Body of pancreas (tissue), 4 donors: ENCODE measurements at regions not wholly inside any gene's neighbourhood (a gene's known extent, or its start where the extent isn't known, plus 50 kb on each side); places are given as distances from the start of the nearest gene placed in this dataset.

Experiments
- ATAC-seq: fragments of 150-250 bp; one replicate; pipeline ENCODE4 v1.9.1; 2016
- DNase-seq, 4 donors: peaks; one replicate each; pipeline ENCODE4 v3.0.0-alpha.2; 2019
- H3K27ac ChIP-seq, 4 donors: fragments of 200-600 bp; sonication (generic); 1 replicate in 3 of 4; 2 replicates in 1 of 4; pipeline versions ENCODE4 v1.5.1 to v1.6.1; 2016 to 2019; ENCODE audit warnings: mild to moderate bottlenecking in 1 of 4, mixed read lengths in 1 of 4, moderate library complexity in 1 of 4
- H3K27me3 ChIP-seq, 2 donors: fragments of 200-600 bp; sonication (generic); one replicate each; pipeline ENCODE4 v1.6.0; 2016; ENCODE audit warnings: mild to moderate bottlenecking in 1 of 2
- H3K36me3 ChIP-seq, 2 donors: fragments of 200-600 bp; sonication (generic); replicated peaks in 1 of 2; 2 replicates each; pipeline ENCODE4 v1.5.1; 2016; ENCODE audit warnings: low read depth in 2 of 2; ENCODE audit not compliant: insufficient read depth in 1 of 2
- H3K4me1 ChIP-seq: fragments of 200-600 bp; sonication (generic); one replicate; pipeline ENCODE4 v1.6.0; 2016
- H3K4me3 ChIP-seq, 2 donors: fragments of 200-600 bp; sonication (generic); 1 replicate in 1 of 2; 2 replicates in 1 of 2; pipeline ENCODE4 v1.5.1; 2016 to 2019
- H3K9me3 ChIP-seq, 3 donors: fragments of 200-600 bp; sonication (generic); 1 replicate in 2 of 3; 2 replicates in 1 of 3; pipeline ENCODE4 v1.5.1; 2016
- POLR2A ChIP-seq, 3 donors: fragments of 450-650 bp; IDR thresholded peaks; one replicate each; pipeline ENCODE4 v1.6.1; 2016; ENCODE audit warnings: antibody characterized with exemption in 3 of 3, mild to moderate bottlenecking in 2 of 3
- WGBS, 2 donors: methylation state at CpG; one replicate each; pipeline ENCODE4 v1.1.5; 2017; 5-methylcytosine and 5-hydroxymethylcytosine counted together
- intact Hi-C: fragments of 100-400 bp; cut with DNase I; formaldehyde crosslinking; loops from one replicate; pipeline ENCODE4 v1.15.1; 2023
- TF ChIP-seq, protein P1 (sequence below), 7 experiments: fragments of 450-650 bp in 4 of 7; fragments of 200-600 bp in 3 of 7; sonication (generic) in 3 of 7; IDR thresholded peaks; one replicate each; pipeline ENCODE4 v1.5.1; 2016 to 2019; ENCODE audit warnings: antibody characterized with exemption in 7 of 7

DNA sequence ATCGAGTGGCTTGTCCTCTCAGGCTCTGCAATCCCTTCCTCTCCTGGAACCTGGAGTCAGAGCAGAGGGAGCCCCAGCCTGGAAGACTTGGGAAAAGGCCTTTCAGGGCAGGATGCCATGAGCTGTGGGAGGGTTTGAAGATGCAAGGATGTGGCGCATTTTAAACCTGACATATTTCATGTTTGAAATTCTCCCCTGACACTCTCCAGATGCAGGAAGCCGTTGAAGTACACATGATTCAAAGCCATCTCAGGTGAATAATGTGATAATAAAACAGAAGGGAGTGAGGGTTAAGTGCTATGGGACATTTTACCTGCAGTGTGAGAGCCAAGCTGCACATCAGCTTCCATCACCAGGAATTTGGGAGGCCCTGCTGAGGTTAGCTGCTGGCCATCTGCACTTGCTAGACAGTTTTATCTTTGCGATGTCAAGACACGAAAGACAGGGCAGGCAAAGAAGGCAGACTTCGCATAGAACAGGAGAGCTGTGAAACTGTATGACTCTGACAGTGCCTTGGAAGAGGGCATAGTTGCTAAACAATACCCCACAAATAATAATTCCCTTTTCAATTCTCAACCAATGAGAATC lies 159.1 kb upstream of the GDF10 start:
- Histone ChIP-seq H3K27me3 (no peaks in the 10 kb centered on the region), H3K27ac (no peak overlapping the region), H3K4me3 (no peak overlapping the region), H3K9me3 (no peaks in the 10 kb centered on the region), H3K36me3 (no peaks in the 10 kb centered on the region), H3K4me1 (no peaks in the 10 kb centered on the region)
- TF ChIP-seq, protein P1, sequence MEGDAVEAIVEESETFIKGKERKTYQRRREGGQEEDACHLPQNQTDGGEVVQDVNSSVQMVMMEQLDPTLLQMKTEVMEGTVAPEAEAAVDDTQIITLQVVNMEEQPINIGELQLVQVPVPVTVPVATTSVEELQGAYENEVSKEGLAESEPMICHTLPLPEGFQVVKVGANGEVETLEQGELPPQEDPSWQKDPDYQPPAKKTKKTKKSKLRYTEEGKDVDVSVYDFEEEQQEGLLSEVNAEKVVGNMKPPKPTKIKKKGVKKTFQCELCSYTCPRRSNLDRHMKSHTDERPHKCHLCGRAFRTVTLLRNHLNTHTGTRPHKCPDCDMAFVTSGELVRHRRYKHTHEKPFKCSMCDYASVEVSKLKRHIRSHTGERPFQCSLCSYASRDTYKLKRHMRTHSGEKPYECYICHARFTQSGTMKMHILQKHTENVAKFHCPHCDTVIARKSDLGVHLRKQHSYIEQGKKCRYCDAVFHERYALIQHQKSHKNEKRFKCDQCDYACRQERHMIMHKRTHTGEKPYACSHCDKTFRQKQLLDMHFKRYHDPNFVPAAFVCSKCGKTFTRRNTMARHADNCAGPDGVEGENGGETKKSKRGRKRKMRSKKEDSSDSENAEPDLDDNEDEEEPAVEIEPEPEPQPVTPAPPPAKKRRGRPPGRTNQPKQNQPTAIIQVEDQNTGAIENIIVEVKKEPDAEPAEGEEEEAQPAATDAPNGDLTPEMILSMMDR (IDR thresholded peaks at IDR 0.05), result no peak
- no peak for TF ChIP-seq POLR2A (IDR thresholded peaks at IDR 0.05)
- DNase-seq (no peak), ATAC-seq (no peak)
- WGBS, 2 donors, result 54 to 81% methylated on average over 6 of the region's 6 CpGs
- intact Hi-C loops, result no loop called here

DNA sequence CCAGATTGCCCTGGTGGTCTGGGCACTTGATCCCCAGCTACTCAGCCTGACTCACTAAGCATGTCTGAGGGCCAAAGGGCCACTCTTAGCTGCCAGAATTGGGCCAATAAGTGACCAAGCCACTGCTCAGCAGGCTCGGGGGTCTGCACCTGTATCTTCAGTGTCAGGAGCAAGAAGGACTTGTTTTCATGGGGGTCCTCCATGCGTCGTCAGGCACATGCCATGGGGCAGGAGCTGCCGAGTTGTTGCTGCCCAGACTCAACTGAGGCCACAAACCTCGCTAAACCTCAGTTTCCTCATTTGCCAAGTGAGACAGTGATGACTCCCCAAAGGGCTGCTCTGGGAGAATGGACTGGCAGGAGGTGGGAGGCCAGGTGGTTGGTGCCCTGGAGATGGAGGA lies 158.6 kb upstream of the GDF10 start:
- no peaks in the 10 kb centered on the region for H3K9me3 ChIP-seq
- intact Hi-C loops, result no loop called here
- ATAC-seq, result no peak
- H3K4me3 ChIP-seq, result no peak overlapping the region
- DNase-seq, result no peak
- no peaks in the 10 kb centered on the region for H3K36me3 ChIP-seq
- H3K4me1 ChIP-seq, result no peaks in the 10 kb centered on the region
- no peak for TF ChIP-seq POLR2A (IDR thresholded peaks at IDR 0.05)
- TF ChIP-seq, protein P1 (IDR thresholded peaks at IDR 0.05), result no peak
- WGBS, 2 donors, result 86 to 96% methylated on average over 4 to 5 of the region's 5 CpGs
- no peak overlapping the region for H3K27ac ChIP-seq
- no peaks in the 10 kb centered on the region for H3K27me3 ChIP-seq

DNA sequence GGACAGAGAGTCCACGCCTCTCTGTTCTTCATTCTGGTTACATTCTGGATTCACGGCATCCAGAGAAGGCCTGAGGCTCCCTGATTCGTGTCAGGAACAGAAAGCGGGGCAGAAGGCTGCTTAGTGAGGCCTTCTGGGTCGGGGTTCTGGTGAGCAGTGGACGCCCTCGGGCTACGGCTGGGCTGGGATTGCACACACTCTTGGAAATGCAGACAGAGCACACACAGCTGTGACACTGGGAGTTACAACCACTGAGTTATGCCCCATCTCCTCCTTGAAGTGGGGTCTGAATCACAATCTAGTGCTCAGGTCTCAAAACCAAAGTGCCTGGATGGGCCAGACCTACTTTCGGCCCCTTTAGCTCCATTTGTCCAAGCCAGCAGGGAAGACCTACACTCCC lies 156.9 kb upstream of the GDF10 start:
- Histone ChIP-seq H3K27me3 (no peaks in the 10 kb centered on the region), H3K4me3 (no peak overlapping the region), H3K9me3 (no peaks in the 10 kb centered on the region), H3K4me1 (no peaks in the 10 kb centered on the region), H3K27ac (no peak overlapping the region), H3K36me3 (no peaks in the 10 kb centered on the region)
- 76 to 88% methylated on average over 9 of the region's 9 CpGs for WGBS, 2 donors
- TF ChIP-seq, protein P1 (IDR thresholded peaks at IDR 0.05), result no peak
- no peak for TF ChIP-seq POLR2A (IDR thresholded peaks at IDR 0.05)
- intact Hi-C loops, result no loop called here
- ATAC-seq (no peak), DNase-seq (no peak)

DNA sequence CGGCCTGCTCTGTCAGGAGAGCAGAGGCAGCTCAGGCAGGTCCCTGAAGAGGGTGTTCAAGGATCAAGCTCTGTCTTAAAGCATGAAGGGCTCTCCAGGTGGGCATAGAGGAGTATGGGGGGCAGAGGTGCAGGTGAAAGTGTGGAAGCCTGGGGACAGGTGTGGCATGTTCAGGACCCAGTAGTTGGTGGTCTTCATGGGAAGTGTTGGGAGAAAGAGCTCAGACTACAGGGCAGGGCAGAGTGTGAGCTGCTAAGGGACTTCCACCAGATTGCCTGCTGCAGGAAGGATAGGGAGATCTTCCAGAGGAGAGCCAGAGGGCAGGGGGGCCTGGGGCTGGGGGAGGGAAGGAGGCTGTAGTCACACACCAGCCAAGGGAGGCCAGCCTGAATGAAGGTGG lies 156.5 kb upstream of the GDF10 start:
- H3K4me1 ChIP-seq, result no peaks in the 10 kb centered on the region
- DNase-seq (no peak), ATAC-seq (no peak)
- H3K36me3 ChIP-seq, result no peaks in the 10 kb centered on the region
- 43 to 62% methylated on average over 1 of the region's 1 CpG for WGBS, 2 donors
- intact Hi-C loops, result no loop called here
- no peak overlapping the region for H3K27ac ChIP-seq
- no peaks in the 10 kb centered on the region for H3K9me3 ChIP-seq
- H3K4me3 ChIP-seq, result no peak overlapping the region
- H3K27me3 ChIP-seq, result no peaks in the 10 kb centered on the region
- TF ChIP-seq POLR2A (IDR thresholded peaks at IDR 0.05), result no peak
- TF ChIP-seq, protein P1 (IDR thresholded peaks at IDR 0.05), result no peak

DNA sequence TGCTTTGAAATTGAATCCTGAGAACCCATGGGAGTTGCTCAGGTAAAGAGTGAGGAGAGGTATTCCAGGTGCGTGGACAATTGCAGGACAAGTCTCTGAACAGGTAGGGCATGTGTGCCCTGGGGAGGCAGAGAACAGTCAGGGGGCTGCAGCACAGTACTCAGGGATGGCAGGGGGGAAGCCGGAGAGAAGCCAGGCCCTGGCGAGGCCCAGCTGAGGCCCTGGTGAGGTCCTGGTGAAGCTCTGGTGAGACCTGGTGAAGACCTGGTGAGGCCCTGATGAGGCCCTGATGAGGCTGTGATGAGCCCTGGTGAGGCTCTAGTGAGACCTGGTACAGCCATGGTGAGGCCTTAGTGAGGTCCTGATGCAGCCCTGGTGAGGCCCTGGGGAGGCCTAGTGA lies 155.5 kb upstream of the GDF10 start:
- intact Hi-C loops, result no loop called here
- ATAC-seq, result no peak
- no peak for DNase-seq
- 87% methylated on average over 3 of the region's 3 CpGs for WGBS, 2 donors
- H3K36me3 ChIP-seq, result no peaks in the 10 kb centered on the region
- TF ChIP-seq, protein P1 (IDR thresholded peaks at IDR 0.05), result no peak
- no peak for TF ChIP-seq POLR2A (IDR thresholded peaks at IDR 0.05)
- H3K27me3 ChIP-seq, result peaks cover 0 to 4% of the 10 kb centered on the region in 2 donors
- H3K4me3 ChIP-seq, result no peak overlapping the region
- no peak overlapping the region for H3K27ac ChIP-seq
- no peaks in the 10 kb centered on the region for H3K9me3 ChIP-seq
- no peaks in the 10 kb centered on the region for H3K4me1 ChIP-seq
